Fibroblast of mammary gland (primary cell): ENCODE measurements at regions not wholly inside any gene's neighbourhood (a gene's known extent, or its start where the extent isn't known, plus 50 kb on each side); places are given as distances from the start of the nearest gene placed in this dataset.

Experiments used
- DNase-seq: peaks from one replicate; pipeline ENCODE4 v3.0.0-alpha.2; 2010; ENCODE audit warnings: low read depth
- H3K4me3 ChIP-seq: 2 replicates; pipeline ENCODE4 v1.5.1; 2011; ENCODE audit warnings: low read depth, mild to moderate bottlenecking, low read length, moderate library complexity; ENCODE audit not compliant: control insufficient read depth
- TF ChIP-seq, protein P1 (sequence below): conservative IDR thresholded peaks from 2 replicates; pipeline ENCODE4 v1.5.1; 2011; ENCODE audit warnings: low read depth, low read length, inconsistent platforms; ENCODE audit not compliant: control insufficient read depth, insufficient read depth

- no peak for DNase-seq
- TF ChIP-seq, protein P1, sequence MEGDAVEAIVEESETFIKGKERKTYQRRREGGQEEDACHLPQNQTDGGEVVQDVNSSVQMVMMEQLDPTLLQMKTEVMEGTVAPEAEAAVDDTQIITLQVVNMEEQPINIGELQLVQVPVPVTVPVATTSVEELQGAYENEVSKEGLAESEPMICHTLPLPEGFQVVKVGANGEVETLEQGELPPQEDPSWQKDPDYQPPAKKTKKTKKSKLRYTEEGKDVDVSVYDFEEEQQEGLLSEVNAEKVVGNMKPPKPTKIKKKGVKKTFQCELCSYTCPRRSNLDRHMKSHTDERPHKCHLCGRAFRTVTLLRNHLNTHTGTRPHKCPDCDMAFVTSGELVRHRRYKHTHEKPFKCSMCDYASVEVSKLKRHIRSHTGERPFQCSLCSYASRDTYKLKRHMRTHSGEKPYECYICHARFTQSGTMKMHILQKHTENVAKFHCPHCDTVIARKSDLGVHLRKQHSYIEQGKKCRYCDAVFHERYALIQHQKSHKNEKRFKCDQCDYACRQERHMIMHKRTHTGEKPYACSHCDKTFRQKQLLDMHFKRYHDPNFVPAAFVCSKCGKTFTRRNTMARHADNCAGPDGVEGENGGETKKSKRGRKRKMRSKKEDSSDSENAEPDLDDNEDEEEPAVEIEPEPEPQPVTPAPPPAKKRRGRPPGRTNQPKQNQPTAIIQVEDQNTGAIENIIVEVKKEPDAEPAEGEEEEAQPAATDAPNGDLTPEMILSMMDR, result no peak
- H3K4me3 ChIP-seq, result no peak overlapping the region
Measured at GRCh38 chr16:14011001-14011400, 60.1 kb upstream of the MRTFB start.

GRCh38 chr16:14011846-14012245 lies 59.3 kb upstream of the MRTFB start:
- TF ChIP-seq, protein P1, result no peak
- H3K4me3 ChIP-seq, result no peak overlapping the region
- DNase-seq, result peak; percentile 40

DNA sequence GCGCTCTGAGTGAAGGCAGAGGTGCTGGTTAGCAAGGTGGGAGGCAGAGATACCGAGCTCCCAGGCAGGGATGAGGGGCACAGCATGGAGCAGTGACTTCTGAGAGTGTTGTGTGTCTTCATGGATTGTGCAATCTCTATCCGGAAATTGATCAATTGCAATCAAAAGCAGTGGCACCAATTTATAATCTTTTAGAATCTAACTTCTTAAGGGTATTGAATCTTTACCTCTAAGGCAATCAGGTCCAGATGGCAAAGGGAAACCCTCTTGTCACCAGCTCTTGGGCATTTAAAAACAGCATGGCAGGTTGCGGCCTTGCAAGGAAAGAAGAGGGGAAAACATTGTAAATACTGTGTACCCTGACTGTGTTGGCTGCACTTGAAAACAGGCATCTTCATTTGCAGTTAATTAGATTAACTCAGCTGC lies 58.0 kb upstream of the MRTFB start:
- TF ChIP-seq, protein P1, result no peak
- no peak for DNase-seq
- H3K4me3 ChIP-seq, result peak overlapping the region; percentile 17

- DNase-seq, result peak; percentile 99
Measured at GRCh38 chr16:14013571-14014283, 57.4 kb upstream of the MRTFB start.

GRCh38 chr16:14014284-14014625 lies 56.9 kb upstream of the MRTFB start:
- DNase-seq, result no peak
- no peak overlapping the region for H3K4me3 ChIP-seq
- TF ChIP-seq, protein P1, result no peak

More at GRCh38 chr16:14013571-14014283, 57.4 kb upstream of the MRTFB start:
- peak overlapping the region; percentile 9 for H3K4me3 ChIP-seq
- TF ChIP-seq, protein P1, result no peak

- peak; percentile 31 for DNase-seq
- H3K4me3 ChIP-seq, result no peak overlapping the region
- TF ChIP-seq, protein P1, result no peak
Measured at GRCh38 chr16:14015033-14015432, 56.1 kb upstream of the MRTFB start.
